ENCODE measurements at regions not wholly inside any gene's neighbourhood (a gene's known extent, or its start where the extent isn't known, plus 50 kb on each side); places are given as distances from the start of the nearest gene placed in this dataset.

- peaks cover 33% of the 10 kb centered on the region for H3K27me3 Mint-ChIP-seq
- TF ChIP-seq, protein P1, sequence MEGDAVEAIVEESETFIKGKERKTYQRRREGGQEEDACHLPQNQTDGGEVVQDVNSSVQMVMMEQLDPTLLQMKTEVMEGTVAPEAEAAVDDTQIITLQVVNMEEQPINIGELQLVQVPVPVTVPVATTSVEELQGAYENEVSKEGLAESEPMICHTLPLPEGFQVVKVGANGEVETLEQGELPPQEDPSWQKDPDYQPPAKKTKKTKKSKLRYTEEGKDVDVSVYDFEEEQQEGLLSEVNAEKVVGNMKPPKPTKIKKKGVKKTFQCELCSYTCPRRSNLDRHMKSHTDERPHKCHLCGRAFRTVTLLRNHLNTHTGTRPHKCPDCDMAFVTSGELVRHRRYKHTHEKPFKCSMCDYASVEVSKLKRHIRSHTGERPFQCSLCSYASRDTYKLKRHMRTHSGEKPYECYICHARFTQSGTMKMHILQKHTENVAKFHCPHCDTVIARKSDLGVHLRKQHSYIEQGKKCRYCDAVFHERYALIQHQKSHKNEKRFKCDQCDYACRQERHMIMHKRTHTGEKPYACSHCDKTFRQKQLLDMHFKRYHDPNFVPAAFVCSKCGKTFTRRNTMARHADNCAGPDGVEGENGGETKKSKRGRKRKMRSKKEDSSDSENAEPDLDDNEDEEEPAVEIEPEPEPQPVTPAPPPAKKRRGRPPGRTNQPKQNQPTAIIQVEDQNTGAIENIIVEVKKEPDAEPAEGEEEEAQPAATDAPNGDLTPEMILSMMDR (IDR thresholded peaks at IDR 0.05; ENCODE audit: unreplicated experiment): no peak
- no peaks in the 10 kb centered on the region for H3K9me3 Mint-ChIP-seq (ENCODE audit: low read depth)
- no peaks in the 10 kb centered on the region for H3K4me1 Mint-ChIP-seq (ENCODE audit: low read depth)
- no peaks in the 10 kb centered on the region for H3K36me3 Mint-ChIP-seq (ENCODE audit: insufficient read depth)
- H3K4me3 Mint-ChIP-seq (ENCODE audit: low read depth): no peak overlapping the region
- no peak overlapping the region for H3K27ac Mint-ChIP-seq
- DNase-seq (ENCODE audit: low spot score, unreplicated experiment): no peak
Measured at GRCh38 chr10:47087667-47088066, 176.4 kb downstream of the PTPN20 start.

DNA sequence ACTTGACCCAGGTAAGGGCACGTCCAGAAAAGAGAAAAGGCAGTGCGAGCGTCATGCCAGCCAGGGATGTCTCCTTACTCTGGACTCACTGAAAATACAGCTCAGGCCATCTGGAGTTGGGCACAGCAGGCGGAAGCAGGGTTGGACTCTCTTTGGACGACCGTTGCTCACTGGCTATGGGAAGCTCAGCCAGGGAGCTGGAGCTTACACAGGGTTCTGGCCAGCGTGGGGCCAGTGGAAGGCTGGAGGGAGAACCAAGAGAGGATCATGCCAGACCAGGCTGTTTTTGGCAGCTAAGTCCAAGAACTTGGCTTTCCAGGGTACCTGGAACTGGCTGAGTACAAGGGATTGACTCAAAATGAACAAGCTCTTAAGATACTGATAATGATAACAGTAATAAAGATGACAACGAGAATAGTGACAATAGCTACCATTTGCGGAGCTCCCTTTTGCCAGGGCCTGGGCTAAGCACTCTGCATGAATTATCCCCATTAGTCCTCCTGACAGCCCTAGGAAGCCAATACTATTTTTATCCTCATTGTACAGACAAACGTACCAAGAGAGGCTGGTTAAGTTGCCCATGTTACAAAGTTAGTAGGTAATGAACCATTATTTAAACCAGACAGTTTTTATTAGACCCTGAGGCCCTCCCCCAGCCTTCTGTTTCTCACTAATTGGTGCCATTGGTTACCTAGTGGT is 177.6 kb downstream of the PTPN20 start:
- DNase-seq (ENCODE audit: low spot score, unreplicated experiment): no peak
- TF ChIP-seq, protein P1 (IDR thresholded peaks at IDR 0.05; ENCODE audit: unreplicated experiment): no peak
- H3K4me1 Mint-ChIP-seq (ENCODE audit: low read depth): no peaks in the 10 kb centered on the region
- no peak overlapping the region for H3K27ac Mint-ChIP-seq
- H3K9me3 Mint-ChIP-seq (ENCODE audit: low read depth): no peaks in the 10 kb centered on the region
- H3K4me3 Mint-ChIP-seq (ENCODE audit: low read depth): no peak overlapping the region
- H3K36me3 Mint-ChIP-seq (ENCODE audit: insufficient read depth): no peaks in the 10 kb centered on the region
- peaks cover 36% of the 10 kb centered on the region for H3K27me3 Mint-ChIP-seq

- DNase-seq (ENCODE audit: low spot score, unreplicated experiment): no peak
- Mint-ChIP-seq H3K9me3 (ENCODE audit: low read depth) (no peaks in the 10 kb centered on the region), H3K4me1 (ENCODE audit: low read depth) (no peaks in the 10 kb centered on the region), H3K27me3 (peaks cover 47% of the 10 kb centered on the region), H3K36me3 (ENCODE audit: insufficient read depth) (peaks cover 1% of the 10 kb centered on the region), H3K4me3 (ENCODE audit: low read depth) (no peak overlapping the region), H3K27ac (no peak overlapping the region)
- TF ChIP-seq, protein P1 (IDR thresholded peaks at IDR 0.05; ENCODE audit: unreplicated experiment): no peak
Measured at GRCh38 chr10:47090042-47090441, 178.8 kb downstream of the PTPN20 start.

DNA sequence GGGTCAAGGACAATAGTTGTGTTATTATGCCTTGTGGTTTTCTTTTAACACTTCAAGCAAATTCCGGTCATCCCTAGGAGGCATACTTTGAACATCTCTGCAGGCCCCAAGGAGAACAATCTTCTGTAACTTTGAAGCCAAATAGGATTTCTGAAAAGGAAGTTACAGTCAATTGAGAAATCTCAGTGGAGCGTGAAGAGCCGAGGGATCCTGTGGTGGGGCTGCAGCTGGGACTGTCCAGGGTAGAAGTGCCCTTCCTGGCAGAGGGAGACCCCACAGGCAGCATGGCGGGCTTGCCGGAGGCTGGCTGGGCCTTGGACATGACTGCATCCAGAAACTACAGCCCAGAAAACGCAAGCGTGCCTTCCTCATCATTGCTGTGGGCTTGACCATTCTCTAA is 179.7 kb downstream of the PTPN20 start:
- no peak overlapping the region for H3K4me3 Mint-ChIP-seq (ENCODE audit: low read depth)
- no peak for DNase-seq (ENCODE audit: low spot score, unreplicated experiment)
- peaks cover 1% of the 10 kb centered on the region for H3K36me3 Mint-ChIP-seq (ENCODE audit: insufficient read depth)
- no peaks in the 10 kb centered on the region for H3K9me3 Mint-ChIP-seq (ENCODE audit: low read depth)
- TF ChIP-seq, protein P1 (IDR thresholded peaks at IDR 0.05; ENCODE audit: unreplicated experiment): no peak
- peaks cover 50% of the 10 kb centered on the region for H3K27me3 Mint-ChIP-seq
- no peak overlapping the region for H3K27ac Mint-ChIP-seq
- no peaks in the 10 kb centered on the region for H3K4me1 Mint-ChIP-seq (ENCODE audit: low read depth)

DNA sequence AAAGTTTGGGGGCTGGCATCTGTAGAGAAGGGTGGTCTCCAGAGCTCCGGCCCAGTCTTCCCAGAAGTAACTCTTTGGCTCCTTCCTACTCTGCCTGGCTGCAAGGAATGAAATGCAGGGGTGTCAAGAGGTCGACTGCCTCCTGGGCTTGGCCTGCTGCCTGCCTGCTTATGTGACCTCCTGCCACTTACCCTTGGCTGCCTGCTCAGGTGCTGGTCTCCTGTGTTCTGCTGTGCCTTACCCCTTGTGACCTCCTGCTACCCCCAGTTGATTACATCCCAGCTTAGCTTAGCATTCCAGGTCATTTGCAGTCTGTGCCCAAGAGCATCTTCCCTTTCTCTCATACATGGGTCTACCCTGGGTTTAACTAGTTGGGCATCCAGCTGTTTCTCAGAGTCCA is 180.2 kb downstream of the PTPN20 start:
- peaks cover 52% of the 10 kb centered on the region for H3K27me3 Mint-ChIP-seq
- peaks cover 2% of the 10 kb centered on the region for H3K4me1 Mint-ChIP-seq (ENCODE audit: low read depth)
- TF ChIP-seq, protein P1 (IDR thresholded peaks at IDR 0.05; ENCODE audit: unreplicated experiment): no peak
- H3K4me3 Mint-ChIP-seq (ENCODE audit: low read depth): no peak overlapping the region
- no peak for DNase-seq (ENCODE audit: low spot score, unreplicated experiment)
- no peak overlapping the region for H3K27ac Mint-ChIP-seq
- peaks cover 3% of the 10 kb centered on the region for H3K36me3 Mint-ChIP-seq (ENCODE audit: insufficient read depth)
- H3K9me3 Mint-ChIP-seq (ENCODE audit: low read depth): no peaks in the 10 kb centered on the region

Data from progenitor cell of endocrine pancreas (in vitro differentiated cells).